ENCODE measurements at regions not wholly inside any gene's neighbourhood (a gene's known extent, or its start where the extent isn't known, plus 50 kb on each side); places are given as distances from the start of the nearest gene placed in this dataset.
A peak's percentile ranks its signal among the peaks of the same experiment; 100 is the strongest.

- no peak for TF ChIP-seq JUND (IDR thresholded peaks at IDR 0.05; ENCODE audit: low read depth)
- DNase-seq (ENCODE audit: low read depth in 1 of 2, low spot score in 1 of 2): no peak
- in situ Hi-C loops (cut with HindIII; ENCODE audit: low pct_unique_long_range_greater_than_20kb, low sequenced_read_pairs): no loop called here
Measured at GRCh38 chr7:47202146-47202783, 379.6 kb downstream of the TNS3 start.

- no peak for DNase-seq (ENCODE audit: low read depth in 1 of 2, low spot score in 1 of 2)
- in situ Hi-C loops (cut with HindIII; ENCODE audit: low pct_unique_long_range_greater_than_20kb, low sequenced_read_pairs): no loop called here
- TF ChIP-seq JUND (IDR thresholded peaks at IDR 0.05; ENCODE audit: low read depth): no peak
Measured at GRCh38 chr7:47198159-47198558, 383.8 kb downstream of the TNS3 start.

- DNase-seq (ENCODE audit: low read depth in 1 of 2, low spot score in 1 of 2): no peak
- in situ Hi-C loops (cut with HindIII; ENCODE audit: low pct_unique_long_range_greater_than_20kb, low sequenced_read_pairs): no loop called here
- TF ChIP-seq JUND (IDR thresholded peaks at IDR 0.05; ENCODE audit: low read depth): no peak
Measured at GRCh38 chr7:47197486-47197885, 384.4 kb downstream of the TNS3 start.

- in situ Hi-C loops (cut with HindIII; ENCODE audit: low pct_unique_long_range_greater_than_20kb, low sequenced_read_pairs): no loop called here
- no peak for DNase-seq (ENCODE audit: low read depth in 1 of 2, low spot score in 1 of 2)
- no peak for TF ChIP-seq JUND (IDR thresholded peaks at IDR 0.05; ENCODE audit: low read depth)
Measured at GRCh38 chr7:47196737-47197136, 385.2 kb downstream of the TNS3 start.

GRCh38 chr7:47196106-47196645 is 385.7 kb downstream of the TNS3 start:
- no peak for DNase-seq (ENCODE audit: low read depth in 1 of 2, low spot score in 1 of 2)
- TF ChIP-seq JUND (IDR thresholded peaks at IDR 0.05; ENCODE audit: low read depth): no peak
- in situ Hi-C loops (cut with HindIII; ENCODE audit: low pct_unique_long_range_greater_than_20kb, low sequenced_read_pairs): no loop called here

- in situ Hi-C loops (cut with HindIII; ENCODE audit: low pct_unique_long_range_greater_than_20kb, low sequenced_read_pairs): no loop called here
- DNase-seq (ENCODE audit: low read depth in 1 of 2, low spot score in 1 of 2): peak in 1 of 2 experiments; percentile 51
- TF ChIP-seq JUND (IDR thresholded peaks at IDR 0.05; ENCODE audit: low read depth): no peak
Measured at GRCh38 chr7:47195641-47196040, 386.3 kb downstream of the TNS3 start.

- peak; percentile 25 to 78 for DNase-seq (ENCODE audit: low read depth in 1 of 2, low spot score in 1 of 2)
- TF ChIP-seq JUND (IDR thresholded peaks at IDR 0.05; ENCODE audit: low read depth): no peak
- in situ Hi-C loops (cut with HindIII; ENCODE audit: low pct_unique_long_range_greater_than_20kb, low sequenced_read_pairs): no loop called here
Measured at GRCh38 chr7:47194516-47195057, 387.3 kb downstream of the TNS3 start.

GRCh38 chr7:47192978-47193377 is 388.9 kb downstream of the TNS3 start:
- DNase-seq (ENCODE audit: low read depth in 1 of 2, low spot score in 1 of 2): no peak
- TF ChIP-seq JUND (IDR thresholded peaks at IDR 0.05; ENCODE audit: low read depth): no peak
- in situ Hi-C loops (cut with HindIII; ENCODE audit: low pct_unique_long_range_greater_than_20kb, low sequenced_read_pairs): no loop called here

- in situ Hi-C loops (cut with HindIII; ENCODE audit: low pct_unique_long_range_greater_than_20kb, low sequenced_read_pairs): no loop called here
- TF ChIP-seq JUND (IDR thresholded peaks at IDR 0.05; ENCODE audit: low read depth): no peak
- no peak for DNase-seq (ENCODE audit: low read depth in 1 of 2, low spot score in 1 of 2)
Measured at GRCh38 chr7:47191876-47192291, 390.0 kb downstream of the TNS3 start.

GRCh38 chr7:47191316-47191715 is 390.6 kb downstream of the TNS3 start:
- in situ Hi-C loops (cut with HindIII; ENCODE audit: low pct_unique_long_range_greater_than_20kb, low sequenced_read_pairs): no loop called here
- DNase-seq (ENCODE audit: low read depth in 1 of 2, low spot score in 1 of 2): no peak
- no peak for TF ChIP-seq JUND (IDR thresholded peaks at IDR 0.05; ENCODE audit: low read depth)

GRCh38 chr7:47190462-47190861 is 391.4 kb downstream of the TNS3 start:
- in situ Hi-C loops (cut with HindIII; ENCODE audit: low pct_unique_long_range_greater_than_20kb, low sequenced_read_pairs): no loop called here
- TF ChIP-seq JUND (IDR thresholded peaks at IDR 0.05; ENCODE audit: low read depth): no peak
- DNase-seq (ENCODE audit: low read depth in 1 of 2, low spot score in 1 of 2): no peak

- in situ Hi-C loops (cut with HindIII; ENCODE audit: low pct_unique_long_range_greater_than_20kb, low sequenced_read_pairs): no loop called here
- no peak for DNase-seq (ENCODE audit: low read depth in 1 of 2, low spot score in 1 of 2)
- TF ChIP-seq JUND (IDR thresholded peaks at IDR 0.05; ENCODE audit: low read depth): no peak
Measured at GRCh38 chr7:47188653-47189315, 393.1 kb downstream of the TNS3 start.

- in situ Hi-C loops (cut with HindIII; ENCODE audit: low pct_unique_long_range_greater_than_20kb, low sequenced_read_pairs): no loop called here
Measured at GRCh38 chr7:47188136-47188535, 393.8 kb downstream of the TNS3 start.

More at GRCh38 chr7:47188136-47188535, 393.8 kb downstream of the TNS3 start:
- no peak for TF ChIP-seq JUND (IDR thresholded peaks at IDR 0.05; ENCODE audit: low read depth)
- no peak for DNase-seq (ENCODE audit: low read depth in 1 of 2, low spot score in 1 of 2)
